ENCODE measurements at regions not wholly inside any gene's neighbourhood (a gene's known extent, or its start where the extent isn't known, plus 50 kb on each side); places are given as distances from the start of the nearest gene placed in this dataset.
"Not testable (repeated sequence)": the region's sequence is repeated elsewhere in the genome, so short reads cannot be mapped to it uniquely, and the experiment has no call there.

GRCh38 chr3:177437513-177438337 is 240.4 kb upstream of the TBL1XR1 start:
- DNase-seq = no peak

- DNase-seq = no peak
These were observed 241.4 kb upstream of the TBL1XR1 start for GRCh38 chr3:177438596-177439220.

- no peak for DNase-seq
These were observed 242.5 kb upstream of the TBL1XR1 start for GRCh38 chr3:177439694-177440269.

- DNase-seq = no peak
These were observed 243.3 kb upstream of the TBL1XR1 start for GRCh38 chr3:177440456-177441104.

- DNase-seq = no peak
These were observed 244.1 kb upstream of the TBL1XR1 start for GRCh38 chr3:177441276-177441812.

- DNase-seq = no peak
These were observed 244.7 kb upstream of the TBL1XR1 start for GRCh38 chr3:177441813-177442646.

- DNase-seq = no peak
These were observed 246.2 kb upstream of the TBL1XR1 start for GRCh38 chr3:177443469-177443868.

GRCh38 chr3:177444696-177445095 is 247.4 kb upstream of the TBL1XR1 start:
- DNase-seq = no peak

GRCh38 chr3:177445549-177445948 is 248.3 kb upstream of the TBL1XR1 start:
- no peak for DNase-seq

GRCh38 chr3:177446165-177446601 is 248.9 kb upstream of the TBL1XR1 start:
- no peak for DNase-seq

GRCh38 chr3:177447938-177448337 is 250.7 kb upstream of the TBL1XR1 start:
- DNase-seq = no peak

GRCh38 chr3:177448987-177449359 is 251.7 kb upstream of the TBL1XR1 start:
- DNase-seq = no peak

GRCh38 chr3:177449360-177450006 is 252.2 kb upstream of the TBL1XR1 start:
- DNase-seq = no peak

GRCh38 chr3:177451301-177451750 is 254.0 kb upstream of the TBL1XR1 start:
- no peak for DNase-seq

- peak; percentile 77 for DNase-seq
These were observed 254.9 kb upstream of the TBL1XR1 start for GRCh38 chr3:177451864-177452830.

- DNase-seq = no peak
These were observed 255.7 kb upstream of the TBL1XR1 start for GRCh38 chr3:177452831-177453450.

- DNase-seq = no peak
These were observed 256.2 kb upstream of the TBL1XR1 start for GRCh38 chr3:177453451-177453844.

- not testable (repeated sequence) for DNase-seq
These were observed 259.9 kb upstream of the TBL1XR1 start for GRCh38 chr3:177457204-177457603.

GRCh38 chr3:177459401-177459800 is 262.1 kb upstream of the TBL1XR1 start:
- DNase-seq = peak; percentile 59

GRCh38 chr3:177460047-177460446 is 262.8 kb upstream of the TBL1XR1 start:
- DNase-seq = peak; percentile 52

All from hindlimb muscle (tissue), 1 donor.